Astrocyte (in vitro differentiated cells and primary cell): ENCODE measurements at regions not wholly inside any gene's neighbourhood (a gene's known extent, or its start where the extent isn't known, plus 50 kb on each side); places are given as distances from the start of the nearest gene placed in this dataset.

Experiments
- DNase-seq: peaks from one replicate; pipeline ENCODE4 v3.0.0-alpha.2; 2010; ENCODE audit warnings: low read depth
- FAIRE-seq: peaks from 2 replicates; lab custom pipeline; 2011; peaks lifted over from hg19 to GRCh38; lab: Jason Lieb, UNC
- H2AFZ ChIP-seq: 2 replicates; pipeline ENCODE4 v1.6.0; 2012; ENCODE audit warnings: low read depth, low read length, inconsistent platforms
- H3K27ac ChIP-seq: 2 replicates; pipeline ENCODE4 v1.5.1; 2011; ENCODE audit warnings: low read depth, low read length, inconsistent platforms
- H3K27me3 ChIP-seq: 2 replicates; pipeline ENCODE4 v1.6.0; 2011; ENCODE audit warnings: low read length, inconsistent platforms; ENCODE audit not compliant: insufficient read depth
- H3K36me3 ChIP-seq: 2 replicates; pipeline ENCODE4 v1.5.1; 2011; ENCODE audit warnings: low read length, inconsistent platforms; ENCODE audit not compliant: insufficient read depth
- H3K4me1 ChIP-seq: 2 replicates; pipeline ENCODE4 v1.5.1; 2011; ENCODE audit warnings: low read length, inconsistent platforms; ENCODE audit not compliant: insufficient read depth
- H3K4me2 ChIP-seq: 2 replicates; pipeline ENCODE4 v1.6.0; 2012; ENCODE audit warnings: low read length, inconsistent platforms
- H3K4me3 ChIP-seq: 2 replicates; pipeline ENCODE4 v1.5.1; 2011; ENCODE audit warnings: low read depth, mild to moderate bottlenecking, low read length, inconsistent platforms; ENCODE audit not compliant: insufficient read depth
- H3K79me2 ChIP-seq: 2 replicates; pipeline ENCODE4 v1.6.0; 2012; ENCODE audit warnings: mild to moderate bottlenecking, low read length, inconsistent platforms; ENCODE audit not compliant: insufficient read depth
- H3K9ac ChIP-seq: 2 replicates; pipeline ENCODE4 v1.6.0; 2012; ENCODE audit warnings: mild to moderate bottlenecking, low read length, inconsistent platforms
- H3K9me3 ChIP-seq: 2 replicates; pipeline ENCODE4 v1.5.1; 2012; ENCODE audit warnings: low read depth, mild to moderate bottlenecking, low read length, inconsistent platforms; ENCODE audit not compliant: insufficient read depth
- H4K20me1 ChIP-seq: 2 replicates; pipeline ENCODE4 v1.6.0; 2012; ENCODE audit warnings: low read length, inconsistent platforms; ENCODE audit not compliant: insufficient read depth
- H3K27ac Mint-ChIP-seq: one replicate; pipeline ENCODE4 v1.8.0; 2021; ENCODE audit warnings: mild to moderate bottlenecking, mixed read lengths; ENCODE audit not compliant: unreplicated experiment
- H3K27me3 Mint-ChIP-seq: one replicate; pipeline ENCODE4 v1.8.0; 2021; ENCODE audit warnings: low read depth, mixed read lengths; ENCODE audit not compliant: unreplicated experiment
- H3K36me3 Mint-ChIP-seq: one replicate; pipeline ENCODE4 v1.8.0; 2021; ENCODE audit warnings: low read depth, mixed read lengths; ENCODE audit not compliant: unreplicated experiment
- H3K4me1 Mint-ChIP-seq: one replicate; pipeline ENCODE4 v1.8.0; 2021; ENCODE audit warnings: low read depth, mixed read lengths; ENCODE audit not compliant: unreplicated experiment
- H3K4me3 Mint-ChIP-seq: one replicate; pipeline ENCODE4 v1.8.0; 2021; ENCODE audit warnings: mild to moderate bottlenecking, moderate library complexity, mixed read lengths; ENCODE audit not compliant: unreplicated experiment
- H3K9me3 Mint-ChIP-seq: one replicate; pipeline ENCODE4 v1.8.0; 2021; ENCODE audit warnings: mild to moderate bottlenecking, mixed read lengths; ENCODE audit not compliant: unreplicated experiment
- CTCF ChIP-seq: IDR thresholded peaks from 2 replicates; pipeline ENCODE4 v1.5.1; 2011; ENCODE audit warnings: low read depth, mild to moderate bottlenecking, inconsistent platforms, low read length, moderate library complexity; ENCODE audit not compliant: insufficient read depth
- EZH2 ChIP-seq: IDR thresholded peaks from 2 replicates; pipeline ENCODE4 v1.6.1; 2012; ENCODE audit warnings: mild to moderate bottlenecking, low read length, inconsistent platforms; ENCODE audit not compliant: insufficient read depth

DNA sequence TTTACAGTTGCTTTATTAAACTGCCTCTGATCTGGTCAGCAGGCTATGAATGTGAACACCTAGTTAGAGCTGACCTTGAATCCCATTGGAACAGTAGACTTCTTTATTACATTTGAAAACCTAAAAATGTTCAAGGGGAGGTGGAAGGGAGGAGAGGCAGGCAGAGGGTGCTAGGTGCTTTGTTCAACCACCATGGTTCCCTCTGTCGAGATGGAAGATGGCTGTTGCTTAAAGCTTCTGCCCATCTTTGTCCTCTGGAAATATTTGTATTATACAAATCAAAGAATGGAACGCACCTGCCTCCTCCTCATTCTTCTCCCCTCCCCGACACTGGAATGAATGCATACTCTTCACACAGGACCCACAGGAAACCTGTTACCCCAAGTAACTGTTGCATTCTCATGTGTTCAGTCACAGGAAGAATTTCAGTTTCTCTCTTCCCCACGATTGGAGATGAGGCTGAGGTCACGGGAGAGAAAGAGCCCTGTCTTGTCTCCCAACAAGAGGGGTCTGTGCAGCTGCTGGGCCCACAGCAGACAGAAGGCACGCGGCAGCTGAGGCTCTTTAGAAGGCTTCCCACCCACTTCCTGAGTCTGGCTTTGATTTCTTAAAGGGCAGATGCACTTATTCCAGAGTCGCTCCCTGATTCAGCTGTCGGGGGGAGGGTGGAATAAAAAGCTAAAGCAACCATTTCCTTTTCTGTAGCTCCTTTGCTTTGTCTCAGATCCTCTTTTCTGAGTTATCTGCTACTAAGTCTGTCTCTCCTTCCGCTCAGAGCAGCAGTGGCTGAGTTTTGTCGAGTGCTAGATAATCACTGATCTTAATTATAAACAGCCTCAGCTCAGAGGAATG lies 217.9 kb upstream of the BTG1 start:
- Histone ChIP-seq H3K9ac (peak overlapping the region; percentile 3), H3K27me3 (no peaks in the 10 kb centered on the region), H3K9me3 (no peaks in the 10 kb centered on the region), H4K20me1 (no peaks in the 10 kb centered on the region), H3K4me1 (peaks cover 7% of the 10 kb centered on the region), H2AFZ (peak overlapping the region; percentile 51), H3K36me3 (no peaks in the 10 kb centered on the region), H3K79me2 (no peaks in the 10 kb centered on the region), H3K4me2 (peak overlapping the region; percentile 67), H3K27ac (no peak overlapping the region), H3K4me3 (no peak overlapping the region)
- peak; percentile 32 for DNase-seq
- no peaks in the 10 kb centered on the region for H3K36me3 Mint-ChIP-seq
- H3K4me3 Mint-ChIP-seq, result peak overlapping the region; percentile 29
- no peak for FAIRE-seq
- TF ChIP-seq CTCF (no peak), EZH2 (no peak)
- no peaks in the 10 kb centered on the region for H3K27me3 Mint-ChIP-seq
- H3K9me3 Mint-ChIP-seq, result no peaks in the 10 kb centered on the region
- peaks cover 11% of the 10 kb centered on the region for H3K4me1 Mint-ChIP-seq
- peak overlapping the region; percentile 36 for H3K27ac Mint-ChIP-seq

DNA sequence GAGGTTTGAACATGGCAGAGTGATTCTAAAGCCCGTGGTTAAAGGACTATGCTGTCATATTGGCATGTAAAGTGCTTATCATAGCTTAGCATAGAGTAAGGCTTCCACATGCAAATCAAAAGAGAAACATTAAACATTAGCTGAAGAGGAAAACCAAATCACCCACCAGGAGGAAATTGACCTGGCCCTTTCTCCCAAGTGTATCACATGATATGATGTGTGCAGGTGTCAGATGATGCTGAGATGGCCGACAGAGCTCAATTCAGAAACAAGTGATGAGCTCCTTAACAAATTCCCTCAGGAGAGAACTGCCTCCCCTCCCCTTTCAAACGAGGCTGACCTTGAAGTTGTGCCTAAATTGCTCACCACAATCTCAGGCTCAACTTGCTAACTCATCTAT lies 217.1 kb upstream of the BTG1 start:
- no peaks in the 10 kb centered on the region for H3K79me2 ChIP-seq
- Mint-ChIP-seq H3K4me3 (no peak overlapping the region), H3K27ac (no peak overlapping the region), H3K9me3 (peaks cover 2% of the 10 kb centered on the region), H3K36me3 (no peaks in the 10 kb centered on the region), H3K27me3 (no peaks in the 10 kb centered on the region), H3K4me1 (peaks cover 11% of the 10 kb centered on the region)
- H3K4me1 ChIP-seq, result peaks cover 7% of the 10 kb centered on the region
- H2AFZ ChIP-seq, result peak overlapping the region; percentile 51
- no peaks in the 10 kb centered on the region for H3K9me3 ChIP-seq
- no peaks in the 10 kb centered on the region for H4K20me1 ChIP-seq
- DNase-seq, result no peak
- no peak for TF ChIP-seq CTCF
- no peak for TF ChIP-seq EZH2
- H3K9ac ChIP-seq, result no peak overlapping the region
- peak; percentile 54 for FAIRE-seq
- H3K36me3 ChIP-seq, result no peaks in the 10 kb centered on the region
- no peak overlapping the region for H3K4me3 ChIP-seq
- H3K4me2 ChIP-seq, result no peak overlapping the region
- H3K27me3 ChIP-seq, result no peaks in the 10 kb centered on the region
- H3K27ac ChIP-seq, result no peak overlapping the region

DNA sequence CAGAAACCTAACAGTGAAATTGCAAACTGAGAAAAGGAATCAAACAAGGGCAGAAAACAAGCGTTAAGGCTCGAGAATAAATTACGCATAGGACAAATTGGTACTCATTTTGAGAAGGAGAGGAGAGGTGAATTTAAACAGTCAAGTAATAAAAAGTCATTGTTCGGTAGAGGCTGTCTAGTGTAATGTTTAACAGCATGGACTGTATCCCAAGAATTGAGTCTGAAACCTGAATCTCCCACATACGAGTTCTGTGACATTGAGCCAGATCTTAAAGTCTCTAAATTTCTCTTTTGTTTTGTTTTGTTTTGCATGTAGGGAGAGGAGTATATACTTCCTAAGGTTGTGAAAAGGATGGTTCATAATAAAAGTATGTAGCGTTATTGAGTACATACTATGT lies 216.5 kb upstream of the BTG1 start:
- H3K9me3 ChIP-seq, result no peaks in the 10 kb centered on the region
- Mint-ChIP-seq H3K27me3 (no peaks in the 10 kb centered on the region), H3K36me3 (peaks cover 2% of the 10 kb centered on the region), H3K4me3 (no peak overlapping the region), H3K4me1 (peaks cover 11% of the 10 kb centered on the region), H3K27ac (no peak overlapping the region), H3K9me3 (peaks cover 2% of the 10 kb centered on the region)
- DNase-seq (no peak), FAIRE-seq (no peak)
- H3K4me2 ChIP-seq, result no peak overlapping the region
- H2AFZ ChIP-seq, result no peak overlapping the region
- TF ChIP-seq EZH2, result no peak
- TF ChIP-seq CTCF, result no peak
- H3K36me3 ChIP-seq, result no peaks in the 10 kb centered on the region
- H4K20me1 ChIP-seq, result no peaks in the 10 kb centered on the region
- no peak overlapping the region for H3K4me3 ChIP-seq
- no peaks in the 10 kb centered on the region for H3K27me3 ChIP-seq
- peaks cover 7% of the 10 kb centered on the region for H3K4me1 ChIP-seq
- no peaks in the 10 kb centered on the region for H3K79me2 ChIP-seq
- H3K27ac ChIP-seq, result no peak overlapping the region
- H3K9ac ChIP-seq, result no peak overlapping the region
